RWPE1 (cell line): ENCODE measurements at regions not wholly inside any gene's neighbourhood (a gene's known extent, or its start where the extent isn't known, plus 50 kb on each side); places are given as distances from the start of the nearest gene placed in this dataset.

Experiments
- CTCF ChIA-PET: fragments of 350-600 bp; sonication (Branson Sonifier 250); formaldehyde crosslinking; extraction: SDS; loops from one replicate; lab custom pipeline; 2021; lab: Yijun Ruan, JAX
- POLR2A ChIA-PET: fragments of 400-600 bp; formaldehyde crosslinking; extraction: SDS; loops from one replicate; lab custom pipeline; 2020; ENCODE audit warnings: antibody characterized with exemption; ENCODE audit not compliant: low non-redundant PET; lab: Yijun Ruan, JAX
- DNase-seq: peaks from one replicate; pipeline ENCODE4 v3.0.0; 2012; ENCODE audit warnings: low spot score
- H3K27ac ChIP-seq: fragments of 450-650 bp; 2 replicates; pipeline ENCODE4 v1.5.1; 2017
- CTCF ChIP-seq: fragments of 450-650 bp; conservative IDR thresholded peaks from 2 replicates; pipeline ENCODE4 v1.5.1; 2017; ENCODE audit warnings: low read depth, mild to moderate bottlenecking

- CTCF ChIA-PET = no interaction called here
- no peak for DNase-seq
- H3K27ac ChIP-seq = no peak overlapping the region
- POLR2A ChIA-PET = no interaction called here
- no peak for TF ChIP-seq CTCF
These were observed 140.9 kb downstream of the SHOX start for GRCh38 chrX:771536-771935.

GRCh38 chrX:769796-770195, 139.2 kb downstream of the SHOX start:
- H3K27ac ChIP-seq = no peak overlapping the region
- TF ChIP-seq CTCF = no peak
- POLR2A ChIA-PET = no interaction called here
- DNase-seq = no peak
- CTCF ChIA-PET = no interaction called here

DNA sequence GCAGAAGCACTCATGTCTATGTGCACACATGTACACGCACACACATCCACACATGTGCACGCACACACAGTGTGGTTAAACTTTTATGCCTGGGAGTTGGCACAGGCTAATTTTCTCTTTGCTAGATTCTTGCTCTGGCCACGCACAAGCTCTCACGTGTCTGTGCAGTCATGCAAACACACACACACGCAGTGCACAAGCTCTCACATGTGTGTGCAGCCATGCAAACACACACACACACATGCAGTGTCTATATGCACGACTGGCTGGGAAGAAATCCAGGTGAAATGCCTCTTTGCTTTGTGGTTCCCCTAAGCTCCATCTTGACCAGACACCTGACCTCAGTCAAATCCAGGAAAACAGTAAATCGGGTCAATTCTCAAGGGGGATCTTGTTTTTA, 138.0 kb downstream of the SHOX start:
- DNase-seq = no peak
- CTCF ChIA-PET = no interaction called here
- no peak for TF ChIP-seq CTCF
- POLR2A ChIA-PET = no interaction called here
- no peak overlapping the region for H3K27ac ChIP-seq

- no peak for DNase-seq
- H3K27ac ChIP-seq = no peak overlapping the region
- POLR2A ChIA-PET = no interaction called here
- CTCF ChIA-PET = no interaction called here
- no peak for TF ChIP-seq CTCF
These were observed 128.3 kb downstream of the SHOX start for GRCh38 chrX:758917-759316.

DNA sequence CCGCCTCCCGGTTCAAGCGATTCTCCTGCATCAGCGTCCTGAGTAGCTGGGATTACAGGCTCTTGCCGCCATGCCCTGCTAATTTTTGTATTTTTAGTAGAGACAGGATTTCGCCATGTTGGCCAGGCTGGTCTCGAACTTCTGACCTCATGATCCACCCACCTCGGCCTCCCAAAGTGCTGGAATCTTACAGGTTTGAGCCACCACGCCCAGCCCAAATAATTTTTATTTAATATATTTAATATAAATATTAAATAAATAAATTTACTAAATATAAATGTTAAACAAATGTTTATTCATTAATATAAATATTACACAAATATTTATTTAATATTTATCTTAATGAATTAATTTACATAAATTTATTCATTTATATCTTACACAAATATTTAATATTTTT, 120.2 kb downstream of the SHOX start:
- ChIA-PET CTCF (no interaction called here), POLR2A (no interaction called here)
- DNase-seq = no peak
- TF ChIP-seq CTCF = no peak
- H3K27ac ChIP-seq = no peak overlapping the region

- DNase-seq = no peak
These were observed 119.7 kb downstream of the SHOX start for GRCh38 chrX:750263-750662.

More at GRCh38 chrX:750263-750662, 119.7 kb downstream of the SHOX start:
- H3K27ac ChIP-seq = no peak overlapping the region
- TF ChIP-seq CTCF = no peak
- ChIA-PET POLR2A (no interaction called here), CTCF (no interaction called here)
